ENCODE measurements at regions not wholly inside any gene's neighbourhood (a gene's known extent, or its start where the extent isn't known, plus 50 kb on each side); places are given as distances from the start of the nearest gene placed in this dataset.

- peak in 1 of 42 donors; percentile 33 for DNase-seq
- intact Hi-C loops (cut with DNase I), result no loop called here
These were observed 104.7 kb downstream of the PXDC1 start for GRCh38 chr6:3646616-3647362.

DNA sequence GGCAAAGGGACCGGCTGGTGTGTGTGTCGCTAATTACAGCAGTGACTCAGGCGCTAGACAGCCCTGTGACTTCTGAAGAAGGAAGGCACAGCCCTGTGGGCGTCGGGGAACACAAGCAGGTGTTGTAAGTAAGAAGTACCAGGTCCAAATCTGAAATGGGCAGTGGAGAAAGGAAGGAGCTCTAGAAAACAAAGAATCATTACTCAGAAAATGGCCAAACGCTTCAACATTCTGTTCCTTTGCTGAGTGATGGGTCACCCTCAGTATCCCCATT, 106.8 kb downstream of the PXDC1 start:
- intact Hi-C loops (cut with DNase I), result no loop called here
- peak in 22 of 42 donors; percentile 18 to 79 (median 50) for DNase-seq

GRCh38 chr6:3643921-3644738, 107.4 kb downstream of the PXDC1 start:
- intact Hi-C loops (cut with DNase I), result no loop called here

GRCh38 chr6:3640868-3641267, 110.6 kb downstream of the PXDC1 start:
- DNase-seq, result no peak

More at GRCh38 chr6:3643921-3644738, 107.4 kb downstream of the PXDC1 start:
- peak in 2 of 42 donors; percentile 6 to 41 for DNase-seq

DNA sequence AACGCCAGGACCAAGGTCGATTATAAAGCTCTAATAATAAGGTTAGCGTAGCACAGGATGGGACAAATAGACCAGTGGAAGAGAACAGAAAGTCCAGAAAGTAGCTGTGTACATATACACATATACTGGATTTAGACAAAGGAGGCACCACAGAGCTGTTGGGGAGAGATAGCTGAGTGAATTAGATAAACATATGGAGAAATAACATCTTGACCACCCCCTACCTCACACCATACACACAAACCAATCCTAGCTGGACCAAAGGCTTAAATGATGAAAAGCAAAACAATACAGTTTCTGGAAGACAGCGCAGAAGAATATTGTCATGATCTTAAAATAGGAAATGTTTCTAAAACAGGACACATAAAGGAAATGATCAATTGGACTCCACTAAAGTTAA, 112.9 kb downstream of the PXDC1 start:
- no peak for DNase-seq
- intact Hi-C loops (cut with DNase I), result no loop called here

More at GRCh38 chr6:3640868-3641267, 110.6 kb downstream of the PXDC1 start:
- intact Hi-C loops (cut with DNase I), result no loop called here

- no peak for DNase-seq
- intact Hi-C loops (cut with DNase I), result no loop called here
These were observed 115.5 kb downstream of the PXDC1 start for GRCh38 chr6:3636060-3636459.

GRCh38 chr6:3635482-3635881, 116.0 kb downstream of the PXDC1 start:
- DNase-seq, result peak in 25 of 42 donors; percentile 29 to 70 (median 53)
- intact Hi-C loops (cut with DNase I), result no loop called here

- intact Hi-C loops (cut with DNase I), result no loop called here
- DNase-seq, result no peak
These were observed 117.2 kb downstream of the PXDC1 start for GRCh38 chr6:3634280-3634816.

DNA sequence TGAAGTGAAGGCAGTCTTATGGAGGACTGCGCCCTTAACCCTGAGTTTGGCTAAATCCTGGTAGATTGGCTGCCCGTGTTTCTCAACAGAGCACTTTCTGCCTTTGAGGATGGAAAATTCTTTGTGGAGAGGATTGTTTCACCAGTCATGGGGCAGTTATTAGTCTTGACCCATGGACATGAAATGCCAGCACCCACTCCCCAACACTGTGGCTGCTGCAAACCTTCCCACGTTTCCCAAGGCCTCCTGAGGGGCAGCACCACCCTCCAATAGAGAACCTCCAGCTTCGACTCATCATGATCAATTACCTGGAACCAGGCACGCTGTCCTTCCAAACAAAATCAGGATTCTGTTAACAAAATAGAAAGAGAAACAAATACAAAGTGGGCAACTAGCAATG, 117.8 kb downstream of the PXDC1 start:
- DNase-seq, result peak in 1 of 42 donors; percentile 41
- intact Hi-C loops (cut with DNase I), result no loop called here

DNA sequence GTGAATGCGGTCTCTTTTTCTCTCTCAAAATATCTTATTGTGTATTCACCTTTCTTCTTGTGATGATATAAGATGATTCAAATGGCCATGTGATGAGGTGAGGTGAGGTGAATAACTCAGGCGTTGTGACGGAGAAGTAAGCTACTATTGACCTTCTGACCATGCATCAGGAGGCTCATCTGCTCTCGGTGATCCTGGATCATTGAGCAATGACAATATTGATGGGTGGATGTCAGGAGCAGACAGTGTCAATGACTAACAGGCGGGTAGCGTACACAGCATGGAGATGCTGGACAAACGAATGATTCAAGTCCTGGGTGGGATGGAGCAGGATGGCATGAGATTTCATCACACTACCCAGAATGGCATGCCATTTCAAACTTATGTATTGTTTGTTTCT, 119.6 kb downstream of the PXDC1 start:
- intact Hi-C loops (cut with DNase I), result no loop called here
- no peak for DNase-seq

DNA sequence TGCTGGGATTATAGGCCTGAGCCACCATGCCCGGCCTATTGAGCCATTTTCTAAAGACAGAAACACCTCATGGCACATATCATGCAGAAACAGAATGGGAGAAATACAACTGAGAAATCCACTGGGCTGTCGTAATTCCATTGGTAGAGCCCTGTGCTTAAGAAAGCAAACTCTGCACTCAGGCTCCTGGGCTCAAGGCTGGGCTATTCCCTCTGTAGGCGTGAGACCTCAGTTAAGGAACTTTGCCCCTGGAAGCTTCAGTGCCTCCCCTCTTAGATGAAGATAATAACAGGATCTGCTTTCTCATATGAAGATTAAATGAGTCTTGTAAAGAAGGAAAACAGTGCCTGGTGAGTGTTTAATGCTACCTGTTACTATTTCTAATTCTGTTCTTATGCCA, 120.3 kb downstream of the PXDC1 start:
- DNase-seq, result peak in 2 of 42 donors; percentile 4 to 18
- intact Hi-C loops (cut with DNase I), result no loop called here

DNA sequence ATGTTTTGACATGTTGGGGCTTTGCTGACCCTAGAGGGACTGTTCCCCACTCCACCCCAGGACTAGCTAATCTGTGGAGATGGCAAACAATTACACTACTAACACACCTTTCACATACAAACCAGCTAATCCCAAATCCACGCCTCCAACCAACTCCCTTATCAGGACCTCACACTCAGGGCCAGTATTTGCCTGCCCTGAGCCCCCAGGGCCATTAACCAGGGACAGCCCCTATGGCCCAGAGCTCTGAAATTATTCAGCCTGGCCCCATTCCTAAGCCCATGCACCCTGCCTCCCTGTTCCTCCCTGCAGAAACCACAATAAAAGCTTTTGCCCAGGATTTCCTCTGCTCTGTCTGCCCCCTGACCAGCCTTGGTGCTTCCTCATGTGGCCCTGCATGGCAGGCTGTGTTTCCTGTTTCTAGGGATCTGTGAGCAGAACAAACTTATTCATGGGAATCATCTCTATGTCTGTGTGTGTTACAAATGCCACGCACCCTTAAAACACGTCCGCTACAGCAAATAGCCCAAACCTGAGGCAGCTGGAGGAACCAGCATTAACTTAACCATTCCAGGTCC, 121.2 kb downstream of the PXDC1 start:
- intact Hi-C loops (cut with DNase I), result no loop called here
- DNase-seq, result peak in 4 of 42 donors; percentile 3 to 37 (median 28)

DNA sequence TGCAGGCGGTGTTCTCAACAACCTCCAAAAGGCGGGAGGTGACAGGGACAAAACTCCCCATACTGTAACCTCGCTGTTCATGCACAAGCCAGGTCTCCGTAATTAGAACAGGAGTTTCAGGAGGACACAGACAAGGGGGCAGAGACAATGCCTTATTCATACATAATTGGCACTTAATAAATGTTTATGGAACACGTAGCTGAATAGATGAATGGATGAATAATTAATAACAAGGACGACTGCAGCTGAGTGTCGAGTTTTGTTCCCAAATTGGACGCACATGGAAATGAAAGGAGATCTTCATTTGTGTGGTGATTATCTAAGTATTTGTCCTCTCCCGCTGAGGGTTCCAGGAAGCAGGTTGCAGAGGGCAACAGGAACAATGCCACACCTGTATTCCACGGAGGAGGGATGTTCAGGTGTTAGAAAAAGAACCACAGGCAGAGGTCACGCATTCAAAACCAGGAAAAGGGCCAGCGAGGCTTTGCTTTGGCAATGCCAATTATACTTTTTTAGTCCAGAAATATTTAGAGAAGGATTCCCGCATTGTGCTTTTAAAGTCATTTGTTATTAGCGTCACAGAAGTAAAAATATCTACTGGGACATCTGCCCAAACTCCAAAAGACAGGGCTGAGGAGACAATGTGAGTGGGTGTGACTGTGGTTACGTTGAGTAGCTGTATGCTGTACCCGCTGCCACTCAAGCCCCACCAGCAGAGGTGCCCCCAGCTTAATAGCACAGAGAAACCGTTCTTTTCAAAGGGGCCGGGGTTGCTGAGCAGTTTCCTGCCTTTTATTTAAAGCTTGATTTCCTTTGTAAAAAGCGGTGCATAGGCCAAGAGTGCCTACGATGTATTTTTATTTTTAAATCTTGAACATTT, 123.3 kb downstream of the PXDC1 start:
- peak in 1 of 42 donors; percentile 40 for DNase-seq
- intact Hi-C loops (cut with DNase I), result no loop called here

- DNase-seq, result peak in 2 of 42 donors; percentile 5 to 29
- intact Hi-C loops (cut with DNase I), result no loop called here
These were observed 124.0 kb downstream of the PXDC1 start for GRCh38 chr6:3627501-3627900.

- no peak for DNase-seq
- intact Hi-C loops (cut with DNase I), result no loop called here
These were observed 125.4 kb downstream of the PXDC1 start for GRCh38 chr6:3625980-3626563.

DNA sequence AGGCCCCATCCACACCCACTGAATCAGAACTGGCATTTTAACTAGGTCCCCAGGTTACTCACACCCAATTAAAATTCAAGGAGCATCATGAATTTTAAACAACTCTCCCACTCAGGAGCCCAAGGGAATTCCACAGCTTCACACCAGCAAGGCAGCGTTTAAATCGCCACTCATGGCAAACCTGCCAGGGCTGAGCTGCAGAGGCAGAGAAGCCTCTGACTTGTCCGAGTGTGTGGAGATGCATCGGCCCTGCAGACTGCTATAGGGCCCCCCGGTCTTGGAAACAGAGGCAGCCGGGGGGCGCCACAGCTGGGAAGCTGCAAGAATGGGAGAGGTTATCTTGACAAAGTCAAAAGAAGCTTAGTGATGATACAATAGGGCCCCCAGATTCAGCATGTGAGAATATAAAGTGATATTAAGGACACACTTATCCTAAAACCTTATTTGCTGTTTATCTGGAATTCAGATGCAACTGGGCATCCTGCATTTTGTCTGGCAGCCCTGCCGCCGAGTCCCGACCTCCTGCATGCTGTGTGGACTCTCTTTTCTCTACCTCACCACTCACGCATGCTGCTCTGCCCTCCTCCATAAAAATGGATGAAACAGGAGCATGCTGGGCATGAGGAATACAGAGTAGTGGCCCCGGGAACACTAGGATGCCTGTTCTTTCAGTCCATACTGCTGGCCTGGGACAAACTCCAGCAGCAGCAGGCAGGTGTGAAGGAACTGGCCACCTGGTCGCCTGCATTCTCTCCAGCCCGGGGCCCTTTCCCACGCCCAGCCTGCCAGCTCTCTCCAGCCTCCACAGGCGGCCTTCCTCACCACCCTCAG, 126.1 kb downstream of the PXDC1 start:
- peak in 5 of 42 donors; percentile 18 to 65 (median 45) for DNase-seq
- intact Hi-C loops (cut with DNase I), result no loop called here

DNA sequence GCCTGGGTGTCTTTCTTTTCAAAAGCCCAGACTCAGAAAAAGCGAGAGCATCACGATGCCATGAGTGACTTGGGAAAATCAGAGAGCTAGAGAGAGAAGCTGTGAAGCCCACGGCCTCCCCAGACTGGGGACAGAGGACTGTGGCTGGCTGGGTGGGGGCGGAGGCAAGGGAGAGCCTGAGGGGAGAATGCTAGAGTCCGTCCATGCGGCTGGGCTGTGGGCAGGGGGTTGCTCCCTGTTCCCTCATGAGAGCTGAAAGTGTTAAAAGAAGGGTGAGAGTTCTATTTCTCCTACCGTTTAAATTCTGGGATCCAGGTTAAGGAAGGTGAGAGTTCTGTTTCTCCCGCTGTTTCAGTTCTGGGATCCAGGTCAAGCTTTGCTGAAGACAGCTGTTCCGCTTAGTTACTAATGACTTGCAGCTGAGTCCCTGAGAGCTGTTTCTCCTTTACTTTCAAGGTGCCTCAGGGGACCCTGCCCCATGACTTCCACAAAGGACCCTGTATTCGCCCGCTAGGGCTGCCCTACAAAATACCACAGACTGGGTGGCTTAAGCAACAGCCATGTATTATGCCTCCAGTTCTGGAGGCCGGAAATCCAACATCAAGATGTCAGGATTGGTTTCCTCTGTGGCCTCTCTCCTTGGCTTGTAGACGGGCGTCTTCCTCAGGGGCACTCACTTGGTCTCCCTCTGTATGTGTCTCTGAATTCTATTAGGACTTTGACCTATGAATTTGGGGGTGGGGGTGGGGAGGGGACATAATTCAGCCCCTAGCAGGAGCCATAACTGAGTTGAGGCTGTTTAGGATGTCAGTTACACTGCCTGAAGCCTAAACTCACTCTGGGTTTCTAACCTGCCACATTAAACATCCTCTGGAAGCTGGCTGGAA, 127.0 kb downstream of the PXDC1 start:
- intact Hi-C loops (cut with DNase I), result no loop called here
- DNase-seq, result peak in 1 of 42 donors; percentile 1

All from head of caudate nucleus (tissue), 42 donors.